Embryonic facial prominence (tissue), 1 donor: ENCODE measurements at regions not wholly inside any gene's neighbourhood (a gene's known extent, or its start where the extent isn't known, plus 50 kb on each side); places are given as distances from the start of the nearest gene placed in this dataset.
"Not testable (repeated sequence)": the region's sequence is repeated elsewhere in the genome, so short reads cannot be mapped to it uniquely, and the experiment has no call there.

ENCODE experiments used
- DNase-seq: peaks from one replicate; pipeline ENCODE4 v3.0.0-alpha.2; 2016; ENCODE audit errors: extremely low spot score

- no peak for DNase-seq
Observed at GRCh38 chr10:38209332-38209731, 115.2 kb downstream of the ZNF37A start.

- not testable (repeated sequence) for DNase-seq
Observed at GRCh38 chr10:38209748-38210147, 115.6 kb downstream of the ZNF37A start.

- DNase-seq = no peak
Observed at GRCh38 chr10:38212460-38212859, 118.3 kb downstream of the ZNF37A start.

GRCh38 chr10:38226385-38226784 is 132.2 kb downstream of the ZNF37A start:
- no peak for DNase-seq

- no peak for DNase-seq
Observed at GRCh38 chr10:38228394-38228793, 134.3 kb downstream of the ZNF37A start.

- DNase-seq = not testable (repeated sequence)
Observed at GRCh38 chr10:38238479-38238878, 144.3 kb downstream of the ZNF37A start.

- not testable (repeated sequence) for DNase-seq
Observed at GRCh38 chr10:38242061-38242649, 148.0 kb downstream of the ZNF37A start.

- DNase-seq = not testable (repeated sequence)
Observed at GRCh38 chr10:38248113-38248512, 154.0 kb downstream of the ZNF37A start.

- not testable (repeated sequence) for DNase-seq
Observed at GRCh38 chr10:38252551-38252950, 158.4 kb downstream of the ZNF37A start.

GRCh38 chr10:38267555-38267954 is 173.4 kb downstream of the ZNF37A start:
- DNase-seq = not testable (repeated sequence)

- DNase-seq = not testable (repeated sequence)
Observed at GRCh38 chr10:38271031-38271430, 176.9 kb downstream of the ZNF37A start.

- not testable (repeated sequence) for DNase-seq
Observed at GRCh38 chr10:38274879-38275278, 180.7 kb downstream of the ZNF37A start.

- not testable (repeated sequence) for DNase-seq
Observed at GRCh38 chr10:38292560-38292959, 198.4 kb downstream of the ZNF37A start.

- DNase-seq = not testable (repeated sequence)
Observed at GRCh38 chr10:38310111-38310510, 216.0 kb downstream of the ZNF37A start.

- not testable (repeated sequence) for DNase-seq
Observed at GRCh38 chr10:38315090-38315805, 221.1 kb downstream of the ZNF37A start.

- DNase-seq = not testable (repeated sequence)
Observed at GRCh38 chr10:38321393-38321792, 227.3 kb downstream of the ZNF37A start.

- DNase-seq = not testable (repeated sequence)
Observed at GRCh38 chr10:38330306-38330705, 236.2 kb downstream of the ZNF37A start.

- not testable (repeated sequence) for DNase-seq
Observed at GRCh38 chr10:38331106-38331505, 237.0 kb downstream of the ZNF37A start.

- not testable (repeated sequence) for DNase-seq
Observed at GRCh38 chr10:38333699-38334098, 239.6 kb downstream of the ZNF37A start.

GRCh38 chr10:38350645-38351044 is 256.5 kb downstream of the ZNF37A start:
- DNase-seq = not testable (repeated sequence)

- not testable (repeated sequence) for DNase-seq
Observed at GRCh38 chr10:38354410-38354809, 260.3 kb downstream of the ZNF37A start.

GRCh38 chr10:38355911-38356526 is 261.9 kb downstream of the ZNF37A start:
- not testable (repeated sequence) for DNase-seq

- DNase-seq = not testable (repeated sequence)
Observed at GRCh38 chr10:38356527-38356926, 262.4 kb downstream of the ZNF37A start.
